ENCODE measurements at regions not wholly inside any gene's neighbourhood (a gene's known extent, or its start where the extent isn't known, plus 50 kb on each side); places are given as distances from the start of the nearest gene placed in this dataset.

GRCh38 chr14:51386983-51387735 is 147.1 kb downstream of the TMX1 start:
- TF ChIP-seq POLR2A (IDR thresholded peaks at IDR 0.05; ENCODE audit: low read depth) (no peak), CTCF (IDR thresholded peaks at IDR 0.05) (no peak), EP300 (IDR thresholded peaks at IDR 0.05) (no peak)

Measured in esophagus muscularis mucosa (tissue), 4 donors.